ENCODE measurements at regions not wholly inside any gene's neighbourhood (a gene's known extent, or its start where the extent isn't known, plus 50 kb on each side); places are given as distances from the start of the nearest gene placed in this dataset.

GRCh38 chr14:48974994-48975393, 611.2 kb downstream of the RPS29 start:
- Mint-ChIP-seq H3K27me3 (peaks cover 8 to 19% of the 10 kb centered on the region in 2 donors), H3K4me1 (no peaks in the 10 kb centered on the region), H3K36me3 (no peaks in the 10 kb centered on the region), H3K9me3 (peaks cover 1 to 10% of the 10 kb centered on the region in 2 donors), H3K4me3 (no peak overlapping the region), H3K27ac (no peak overlapping the region)
- DNase-seq (no peak), ATAC-seq (replicated peaks) (peak in 1 of 2 donors; percentile 48)

- H3K27ac Mint-ChIP-seq = no peak overlapping the region
- peaks cover 1 to 5% of the 10 kb centered on the region in 2 donors for H3K9me3 Mint-ChIP-seq
- H3K36me3 Mint-ChIP-seq = no peaks in the 10 kb centered on the region
- H3K4me1 Mint-ChIP-seq = no peaks in the 10 kb centered on the region
- H3K4me3 Mint-ChIP-seq = no peak overlapping the region
- no peak for DNase-seq
- ATAC-seq (replicated peaks) = no peak
- H3K27me3 Mint-ChIP-seq = peaks cover 6 to 26% of the 10 kb centered on the region in 2 donors
Measured at GRCh38 chr14:48973151-48973550, 613.0 kb downstream of the RPS29 start.

- no peaks in the 10 kb centered on the region for H3K4me1 Mint-ChIP-seq
- H3K9me3 Mint-ChIP-seq = peaks cover 1 to 5% of the 10 kb centered on the region in 2 donors
- DNase-seq = no peak
- peaks cover 4 to 26% of the 10 kb centered on the region in 2 donors for H3K27me3 Mint-ChIP-seq
- no peak for ATAC-seq (replicated peaks)
- H3K27ac Mint-ChIP-seq = no peak overlapping the region
- H3K4me3 Mint-ChIP-seq = no peak overlapping the region
- H3K36me3 Mint-ChIP-seq = no peaks in the 10 kb centered on the region
Measured at GRCh38 chr14:48970943-48971342, 615.2 kb downstream of the RPS29 start.

- no peaks in the 10 kb centered on the region for H3K36me3 Mint-ChIP-seq
- DNase-seq (no peak), ATAC-seq (replicated peaks) (no peak)
- H3K27me3 Mint-ChIP-seq = peaks cover 4 to 13% of the 10 kb centered on the region in 2 donors
- no peak overlapping the region for H3K4me3 Mint-ChIP-seq
- no peaks in the 10 kb centered on the region for H3K9me3 Mint-ChIP-seq
- H3K4me1 Mint-ChIP-seq = no peaks in the 10 kb centered on the region
- no peak overlapping the region for H3K27ac Mint-ChIP-seq
Measured at GRCh38 chr14:48967419-48967818, 618.8 kb downstream of the RPS29 start.

GRCh38 chr14:48963231-48963790, 622.9 kb downstream of the RPS29 start:
- H3K27ac Mint-ChIP-seq = no peak overlapping the region
- ATAC-seq (replicated peaks) = no peak

GRCh38 chr14:48957486-48957885, 628.7 kb downstream of the RPS29 start:
- ATAC-seq (replicated peaks) (no peak), DNase-seq (no peak)
- H3K4me1 Mint-ChIP-seq = peaks cover 0 to 1% of the 10 kb centered on the region in 2 donors
- H3K27me3 Mint-ChIP-seq = no peaks in the 10 kb centered on the region
- no peak overlapping the region for H3K27ac Mint-ChIP-seq
- no peak overlapping the region for H3K4me3 Mint-ChIP-seq
- H3K9me3 Mint-ChIP-seq = peaks cover 0 to 2% of the 10 kb centered on the region in 2 donors
- no peaks in the 10 kb centered on the region for H3K36me3 Mint-ChIP-seq

More at GRCh38 chr14:48963231-48963790, 622.9 kb downstream of the RPS29 start:
- H3K27me3 Mint-ChIP-seq = no peaks in the 10 kb centered on the region
- no peak overlapping the region for H3K4me3 Mint-ChIP-seq
- DNase-seq = no peak
- H3K36me3 Mint-ChIP-seq = no peaks in the 10 kb centered on the region
- H3K4me1 Mint-ChIP-seq = no peaks in the 10 kb centered on the region
- no peaks in the 10 kb centered on the region for H3K9me3 Mint-ChIP-seq

GRCh38 chr14:48955857-48956256, 630.3 kb downstream of the RPS29 start:
- ATAC-seq (replicated peaks) = no peak
- H3K4me3 Mint-ChIP-seq = no peak overlapping the region

GRCh38 chr14:48954446-48954845, 631.7 kb downstream of the RPS29 start:
- no peak for ATAC-seq (replicated peaks)
- no peaks in the 10 kb centered on the region for H3K27me3 Mint-ChIP-seq
- DNase-seq = no peak

More at GRCh38 chr14:48955857-48956256, 630.3 kb downstream of the RPS29 start:
- DNase-seq = no peak
- H3K27ac Mint-ChIP-seq = no peak overlapping the region
- peaks cover 0 to 2% of the 10 kb centered on the region in 2 donors for H3K9me3 Mint-ChIP-seq
- H3K36me3 Mint-ChIP-seq = no peaks in the 10 kb centered on the region
- no peaks in the 10 kb centered on the region for H3K27me3 Mint-ChIP-seq
- H3K4me1 Mint-ChIP-seq = peaks cover 0 to 1% of the 10 kb centered on the region in 2 donors

GRCh38 chr14:48944809-48945208, 641.4 kb downstream of the RPS29 start:
- Mint-ChIP-seq H3K27ac (no peak overlapping the region), H3K27me3 (peaks cover 0 to 7% of the 10 kb centered on the region in 2 donors), H3K4me3 (no peak overlapping the region), H3K36me3 (no peaks in the 10 kb centered on the region), H3K4me1 (no peaks in the 10 kb centered on the region), H3K9me3 (peaks cover 0 to 2% of the 10 kb centered on the region in 2 donors)
- ATAC-seq (replicated peaks) (no peak), DNase-seq (no peak)

More at GRCh38 chr14:48954446-48954845, 631.7 kb downstream of the RPS29 start:
- peaks cover 0 to 1% of the 10 kb centered on the region in 2 donors for H3K4me1 Mint-ChIP-seq
- no peak overlapping the region for H3K4me3 Mint-ChIP-seq
- H3K9me3 Mint-ChIP-seq = peaks cover 0 to 2% of the 10 kb centered on the region in 2 donors
- no peaks in the 10 kb centered on the region for H3K36me3 Mint-ChIP-seq
- no peak overlapping the region for H3K27ac Mint-ChIP-seq

- Mint-ChIP-seq H3K9me3 (peaks cover 0 to 2% of the 10 kb centered on the region in 2 donors), H3K27ac (no peak overlapping the region), H3K4me3 (no peak overlapping the region), H3K4me1 (no peaks in the 10 kb centered on the region), H3K27me3 (peaks cover 0 to 7% of the 10 kb centered on the region in 2 donors), H3K36me3 (no peaks in the 10 kb centered on the region)
- ATAC-seq (replicated peaks) = no peak
- no peak for DNase-seq
Measured at GRCh38 chr14:48943913-48944312, 642.3 kb downstream of the RPS29 start.

- ATAC-seq (replicated peaks) (no peak), DNase-seq (no peak)
- no peaks in the 10 kb centered on the region for H3K36me3 Mint-ChIP-seq
- no peaks in the 10 kb centered on the region for H3K27me3 Mint-ChIP-seq
- H3K9me3 Mint-ChIP-seq = peaks cover 0 to 2% of the 10 kb centered on the region in 2 donors
- no peak overlapping the region for H3K4me3 Mint-ChIP-seq
- no peaks in the 10 kb centered on the region for H3K4me1 Mint-ChIP-seq
- no peak overlapping the region for H3K27ac Mint-ChIP-seq
Measured at GRCh38 chr14:48937541-48938195, 648.5 kb downstream of the RPS29 start.

GRCh38 chr14:48936849-48937248, 649.3 kb downstream of the RPS29 start:
- H3K27me3 Mint-ChIP-seq = no peaks in the 10 kb centered on the region
- DNase-seq (no peak), ATAC-seq (replicated peaks) (no peak)
- H3K4me3 Mint-ChIP-seq = no peak overlapping the region
- H3K27ac Mint-ChIP-seq = no peak overlapping the region
- H3K4me1 Mint-ChIP-seq = no peaks in the 10 kb centered on the region
- H3K9me3 Mint-ChIP-seq = peaks cover 0 to 2% of the 10 kb centered on the region in 2 donors
- H3K36me3 Mint-ChIP-seq = no peaks in the 10 kb centered on the region

- H3K36me3 Mint-ChIP-seq = no peaks in the 10 kb centered on the region
- no peak for ATAC-seq (replicated peaks)
- H3K4me3 Mint-ChIP-seq = no peak overlapping the region
- no peak for DNase-seq
- peaks cover 0 to 2% of the 10 kb centered on the region in 2 donors for H3K9me3 Mint-ChIP-seq
- H3K27ac Mint-ChIP-seq = no peak overlapping the region
- no peaks in the 10 kb centered on the region for H3K27me3 Mint-ChIP-seq
- no peaks in the 10 kb centered on the region for H3K4me1 Mint-ChIP-seq
Measured at GRCh38 chr14:48936362-48936761, 649.8 kb downstream of the RPS29 start.

- Mint-ChIP-seq H3K4me3 (no peak overlapping the region), H3K36me3 (no peaks in the 10 kb centered on the region), H3K27me3 (peaks cover 0 to 4% of the 10 kb centered on the region in 2 donors), H3K4me1 (no peaks in the 10 kb centered on the region), H3K27ac (no peak overlapping the region), H3K9me3 (no peaks in the 10 kb centered on the region)
- ATAC-seq (replicated peaks) (no peak), DNase-seq (no peak)
Measured at GRCh38 chr14:48925184-48925583, 661.0 kb downstream of the RPS29 start.

- Mint-ChIP-seq H3K9me3 (peaks cover 0 to 5% of the 10 kb centered on the region in 2 donors), H3K27me3 (peaks cover 9 to 26% of the 10 kb centered on the region in 2 donors), H3K4me1 (no peaks in the 10 kb centered on the region), H3K27ac (no peak overlapping the region), H3K36me3 (no peaks in the 10 kb centered on the region), H3K4me3 (no peak overlapping the region)
- no peak for DNase-seq
- ATAC-seq (replicated peaks) = no peak
Measured at GRCh38 chr14:48914921-48915320, 671.3 kb downstream of the RPS29 start.

Measured in stimulated activated naive B cell treated with anti-CD40 and anti-IgM and Interleukin-4, amounts not matched to agents 10 μg/mL and 1 μg/mL and 100 μg/mL, for 72 hours (primary cell).